ENCODE measurements at regions not wholly inside any gene's neighbourhood (a gene's known extent, or its start where the extent isn't known, plus 50 kb on each side); places are given as distances from the start of the nearest gene placed in this dataset.

GRCh38 chrX:39059866-39060265 is 258.6 kb downstream of the MID1IP1 start:
- Histone ChIP-seq H4K20me1 (ENCODE audit: insufficient read depth) (no peaks in the 10 kb centered on the region), H3K36me3 (ENCODE audit: insufficient read depth) (no peaks in the 10 kb centered on the region), H2AFZ (ENCODE audit: low read depth) (no peak overlapping the region), H3K4me3 (IDR thresholded peaks at IDR 0.05; ENCODE audit: insufficient read depth, low read depth, low read length) (no peak overlapping the region), H3K79me2 (ENCODE audit: insufficient read depth, low read depth) (no peaks in the 10 kb centered on the region), H3K4me2 (no peak overlapping the region), H3K27me3 (ENCODE audit: insufficient read depth, low read depth) (no peaks in the 10 kb centered on the region), H3K4me1 (ENCODE audit: low read depth, poor library complexity, severe bottlenecking) (no peaks in the 10 kb centered on the region), H3K9ac (no peak overlapping the region), H3K27ac (no peak overlapping the region)
- no peak for TF ChIP-seq CTCF (conservative IDR thresholded peaks at IDR 0.05; ENCODE audit: low read depth, low read length)

DNA sequence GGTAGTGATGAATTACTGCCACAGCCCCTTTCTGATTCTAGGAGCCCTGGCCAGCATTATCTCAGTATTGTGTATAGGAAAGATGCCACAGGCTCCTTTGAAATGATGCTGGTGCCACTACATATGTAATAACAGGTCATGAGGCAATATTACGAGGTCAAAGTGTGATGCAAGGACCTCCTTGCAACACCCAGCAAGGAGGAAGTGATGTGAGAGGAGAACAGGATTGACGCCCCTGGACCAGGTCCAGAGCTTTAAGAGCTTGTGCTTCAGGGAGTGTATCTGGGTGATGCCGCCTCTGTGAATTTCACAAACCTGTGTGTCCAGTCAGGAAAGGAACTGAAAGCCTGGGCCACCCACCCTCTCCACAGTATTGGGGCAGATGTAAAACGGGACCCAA is 261.8 kb downstream of the MID1IP1 start:
- Histone ChIP-seq H4K20me1 (ENCODE audit: insufficient read depth) (no peaks in the 10 kb centered on the region), H3K27me3 (ENCODE audit: insufficient read depth, low read depth) (no peaks in the 10 kb centered on the region), H3K9ac (no peak overlapping the region), H3K79me2 (ENCODE audit: insufficient read depth, low read depth) (no peaks in the 10 kb centered on the region), H3K4me3 (IDR thresholded peaks at IDR 0.05; ENCODE audit: insufficient read depth, low read depth, low read length) (no peak overlapping the region), H3K4me2 (no peak overlapping the region), H2AFZ (ENCODE audit: low read depth) (no peak overlapping the region), H3K4me1 (ENCODE audit: low read depth, poor library complexity, severe bottlenecking) (no peaks in the 10 kb centered on the region), H3K27ac (no peak overlapping the region), H3K36me3 (ENCODE audit: insufficient read depth) (no peaks in the 10 kb centered on the region)
- TF ChIP-seq CTCF (conservative IDR thresholded peaks at IDR 0.05; ENCODE audit: low read depth, low read length), result no peak

- Histone ChIP-seq H3K36me3 (ENCODE audit: insufficient read depth) (no peaks in the 10 kb centered on the region), H3K4me3 (IDR thresholded peaks at IDR 0.05; ENCODE audit: insufficient read depth, low read depth, low read length) (no peak overlapping the region), H3K9ac (no peak overlapping the region), H2AFZ (ENCODE audit: low read depth) (no peak overlapping the region), H3K79me2 (ENCODE audit: insufficient read depth, low read depth) (no peaks in the 10 kb centered on the region), H3K27ac (no peak overlapping the region), H4K20me1 (ENCODE audit: insufficient read depth) (no peaks in the 10 kb centered on the region), H3K4me1 (ENCODE audit: low read depth, poor library complexity, severe bottlenecking) (no peaks in the 10 kb centered on the region), H3K4me2 (no peak overlapping the region), H3K27me3 (ENCODE audit: insufficient read depth, low read depth) (no peaks in the 10 kb centered on the region)
- no peak for TF ChIP-seq CTCF (conservative IDR thresholded peaks at IDR 0.05; ENCODE audit: low read depth, low read length)
Measured at GRCh38 chrX:39063702-39064101, 262.4 kb downstream of the MID1IP1 start.

DNA sequence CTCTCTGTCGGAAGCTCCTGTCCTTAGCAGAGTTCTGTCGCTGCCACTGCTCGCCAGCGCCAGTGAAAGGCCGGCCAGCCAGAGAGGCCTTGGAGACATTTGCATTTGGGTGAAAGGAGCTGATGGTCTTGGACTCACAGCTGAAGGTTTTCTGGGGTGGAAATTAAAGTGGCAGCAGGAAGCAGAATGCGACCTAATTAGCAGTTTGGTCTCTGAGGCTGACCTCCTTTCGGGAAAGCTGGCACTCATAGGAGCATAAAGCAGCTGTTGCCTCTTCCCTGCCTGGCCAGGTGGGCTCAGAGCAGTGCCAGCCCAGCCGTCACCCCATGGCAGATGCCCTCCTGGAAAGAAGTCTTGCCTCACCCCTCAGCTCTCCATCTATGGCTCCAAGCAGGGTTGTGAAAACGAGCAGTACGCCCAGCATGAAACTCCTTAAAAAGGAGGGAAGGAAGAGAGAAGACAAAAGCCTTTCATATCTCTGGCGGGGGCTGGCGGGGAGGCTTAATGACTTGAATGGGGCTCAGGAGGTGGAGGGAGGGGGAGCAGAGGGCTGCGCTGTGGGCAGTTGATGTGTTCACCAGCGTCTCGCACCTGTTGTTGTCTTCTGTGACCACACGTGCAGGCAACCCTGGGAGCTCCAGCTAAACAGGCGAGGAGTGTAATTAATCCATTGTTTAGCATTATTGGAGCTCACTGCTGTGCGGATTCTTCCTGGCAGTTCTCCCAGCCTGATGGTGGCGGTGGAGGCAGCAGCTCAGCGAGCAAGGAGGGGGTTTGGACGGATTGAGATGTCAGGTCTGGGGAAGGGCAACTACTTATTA is 264.0 kb downstream of the MID1IP1 start:
- H2AFZ ChIP-seq (ENCODE audit: low read depth), result no peak overlapping the region
- no peaks in the 10 kb centered on the region for H3K4me1 ChIP-seq (ENCODE audit: low read depth, poor library complexity, severe bottlenecking)
- H3K4me2 ChIP-seq, result no peak overlapping the region
- no peaks in the 10 kb centered on the region for H3K27me3 ChIP-seq (ENCODE audit: insufficient read depth, low read depth)
- no peak for TF ChIP-seq CTCF (conservative IDR thresholded peaks at IDR 0.05; ENCODE audit: low read depth, low read length)
- no peaks in the 10 kb centered on the region for H3K36me3 ChIP-seq (ENCODE audit: insufficient read depth)
- no peaks in the 10 kb centered on the region for H4K20me1 ChIP-seq (ENCODE audit: insufficient read depth)
- H3K27ac ChIP-seq, result no peak overlapping the region
- H3K9ac ChIP-seq, result no peak overlapping the region
- no peak overlapping the region for H3K4me3 ChIP-seq (IDR thresholded peaks at IDR 0.05; ENCODE audit: insufficient read depth, low read depth, low read length)
- no peaks in the 10 kb centered on the region for H3K79me2 ChIP-seq (ENCODE audit: insufficient read depth, low read depth)
